ENCODE measurements at regions not wholly inside any gene's neighbourhood (a gene's known extent, or its start where the extent isn't known, plus 50 kb on each side); places are given as distances from the start of the nearest gene placed in this dataset.
"Not testable (repeated sequence)": the region's sequence is repeated elsewhere in the genome, so short reads cannot be mapped to it uniquely, and the experiment has no call there.

DNA sequence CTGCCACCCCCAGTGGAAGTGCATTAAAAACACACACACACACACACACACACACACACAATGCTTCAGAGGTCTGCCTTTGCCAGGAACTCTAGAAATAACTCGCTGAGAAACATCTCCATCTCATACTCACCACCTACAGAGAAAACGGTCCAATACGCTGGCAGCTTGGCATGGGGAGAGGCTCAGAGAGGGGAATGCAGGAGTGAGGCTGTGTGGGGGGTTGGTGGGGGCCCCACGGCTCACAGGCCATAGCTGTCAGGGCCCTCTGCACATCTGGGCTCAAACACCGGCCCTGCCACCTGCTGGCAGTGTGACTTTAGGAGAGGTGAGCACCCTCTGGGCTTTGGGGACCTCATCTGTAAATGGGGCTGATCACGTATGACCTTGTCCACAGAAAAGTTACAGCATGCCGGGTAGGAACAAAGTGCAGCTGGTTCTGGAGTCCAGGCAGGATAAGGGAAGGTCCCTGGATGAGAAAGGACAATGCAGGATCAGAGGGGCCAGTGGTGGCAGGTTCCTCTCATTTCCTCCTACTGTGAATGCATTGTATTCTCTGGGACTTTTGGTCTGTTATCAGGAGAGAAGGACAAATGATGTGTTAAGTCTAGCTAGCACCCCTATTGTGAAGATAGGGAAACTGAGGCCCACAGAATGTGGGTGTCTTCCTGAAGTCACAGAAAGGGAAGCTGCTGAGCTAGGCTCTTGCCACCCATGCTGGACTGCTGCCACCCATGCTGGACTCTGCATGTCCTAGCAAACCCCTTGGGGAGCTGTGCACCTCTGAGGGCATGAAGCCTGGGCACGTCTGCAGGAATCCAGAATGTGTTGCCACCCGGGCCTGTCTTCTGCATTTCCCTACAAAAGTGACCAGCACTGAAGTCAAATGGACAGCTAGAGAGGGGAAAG lies 404.6 kb downstream of the RPS24 start:
- Histone ChIP-seq H3K27ac (ENCODE audit: low read length) (no peak overlapping the region), H3K36me3 (ENCODE audit: control insufficient read depth, insufficient read depth, low read length) (no peaks in the 10 kb centered on the region), H3K9me3 (ENCODE audit: control insufficient read depth, insufficient read depth, low read length) (no peaks in the 10 kb centered on the region), H3K4me1 (ENCODE audit: control insufficient read depth, insufficient read depth, low read length) (no peaks in the 10 kb centered on the region), H3K27me3 (ENCODE audit: control insufficient read depth, insufficient read depth, low read length) (no peaks in the 10 kb centered on the region), H3K4me3 (ENCODE audit: low read length) (no peak overlapping the region)
- WGBS (ENCODE audit: insufficient coverage, insufficient read length), result no CpG with 5 or more reads among the region's 9 CpGs
- DNase-seq (ENCODE audit: low read depth, low spot score), result no peak

DNA sequence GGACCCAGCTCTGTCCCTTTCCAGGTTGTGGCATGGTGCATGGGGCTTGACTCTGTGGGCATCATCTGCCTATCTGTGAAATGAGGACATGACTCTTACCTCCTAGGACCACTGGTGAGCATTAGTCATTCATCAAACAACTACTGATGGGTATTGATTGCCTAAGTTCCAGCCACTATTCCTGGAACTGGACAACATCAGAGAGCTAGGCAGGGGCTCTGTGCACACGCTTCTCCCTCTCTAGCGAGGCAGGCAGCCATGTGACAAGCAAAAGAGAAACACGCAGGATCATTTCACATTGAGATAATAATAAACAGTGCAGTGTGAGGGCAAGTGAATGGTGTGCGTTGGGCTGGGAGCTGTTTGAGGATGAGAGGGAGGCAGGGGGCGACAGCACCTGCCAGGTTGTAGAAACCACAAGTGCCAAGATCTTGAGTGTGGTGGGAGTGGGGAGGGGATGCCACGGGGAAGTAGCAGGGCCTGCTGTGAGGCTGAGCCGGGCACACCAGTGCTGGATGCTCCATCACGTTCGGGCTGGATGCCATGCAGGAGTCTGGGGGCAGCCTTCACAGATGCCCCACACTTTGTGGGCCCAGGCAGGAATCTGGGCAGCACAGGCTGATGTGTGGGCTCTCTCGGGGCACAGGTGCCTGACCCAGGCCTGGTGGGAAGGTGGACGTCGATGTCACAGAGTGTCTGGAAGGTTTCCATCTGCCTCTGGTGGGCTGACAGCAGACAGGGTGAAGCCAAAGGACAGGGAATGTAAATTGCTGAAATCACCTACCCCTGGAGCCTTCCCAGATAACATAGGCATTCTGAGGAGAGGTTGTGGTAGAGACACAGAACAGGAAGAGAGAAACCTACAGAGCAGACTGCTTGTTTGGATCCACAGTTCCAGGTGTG lies 405.5 kb downstream of the RPS24 start:
- no CpG with 5 or more reads among the region's 12 CpGs for WGBS (ENCODE audit: insufficient coverage, insufficient read length)
- no peak for DNase-seq (ENCODE audit: low read depth, low spot score)
- Histone ChIP-seq H3K36me3 (ENCODE audit: control insufficient read depth, insufficient read depth, low read length) (no peaks in the 10 kb centered on the region), H3K9me3 (ENCODE audit: control insufficient read depth, insufficient read depth, low read length) (no peaks in the 10 kb centered on the region), H3K27me3 (ENCODE audit: control insufficient read depth, insufficient read depth, low read length) (no peaks in the 10 kb centered on the region), H3K4me1 (ENCODE audit: control insufficient read depth, insufficient read depth, low read length) (no peaks in the 10 kb centered on the region), H3K4me3 (ENCODE audit: low read length) (no peak overlapping the region), H3K27ac (ENCODE audit: low read length) (no peak overlapping the region)

DNA sequence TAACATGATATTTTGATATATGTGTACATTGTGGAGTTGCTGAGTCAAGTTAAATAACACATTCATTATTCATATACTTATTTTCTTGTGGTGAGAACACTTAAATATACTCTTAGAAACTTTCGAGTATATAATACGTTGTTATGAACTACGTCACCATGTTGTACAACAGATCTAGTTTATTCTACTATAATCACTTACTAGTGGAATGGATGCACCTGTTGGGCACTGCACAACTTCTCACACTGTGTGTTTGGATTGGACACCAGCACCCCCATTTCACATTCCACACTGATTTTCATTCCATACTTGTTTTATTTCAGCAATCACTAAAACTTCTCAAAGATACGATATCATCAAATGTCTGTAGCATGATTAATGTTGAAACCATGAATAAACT lies 407.3 kb downstream of the RPS24 start:
- Histone ChIP-seq H3K9me3 (ENCODE audit: control insufficient read depth, insufficient read depth, low read length) (no peaks in the 10 kb centered on the region), H3K36me3 (ENCODE audit: control insufficient read depth, insufficient read depth, low read length) (no peaks in the 10 kb centered on the region), H3K27me3 (ENCODE audit: control insufficient read depth, insufficient read depth, low read length) (no peaks in the 10 kb centered on the region), H3K4me1 (ENCODE audit: control insufficient read depth, insufficient read depth, low read length) (no peaks in the 10 kb centered on the region), H3K4me3 (ENCODE audit: low read length) (no peak overlapping the region), H3K27ac (ENCODE audit: low read length) (no peak overlapping the region)
- DNase-seq (ENCODE audit: low read depth, low spot score), result no peak
- WGBS (ENCODE audit: insufficient coverage, insufficient read length), result no CpG with 5 or more reads among the region's 4 CpGs

DNA sequence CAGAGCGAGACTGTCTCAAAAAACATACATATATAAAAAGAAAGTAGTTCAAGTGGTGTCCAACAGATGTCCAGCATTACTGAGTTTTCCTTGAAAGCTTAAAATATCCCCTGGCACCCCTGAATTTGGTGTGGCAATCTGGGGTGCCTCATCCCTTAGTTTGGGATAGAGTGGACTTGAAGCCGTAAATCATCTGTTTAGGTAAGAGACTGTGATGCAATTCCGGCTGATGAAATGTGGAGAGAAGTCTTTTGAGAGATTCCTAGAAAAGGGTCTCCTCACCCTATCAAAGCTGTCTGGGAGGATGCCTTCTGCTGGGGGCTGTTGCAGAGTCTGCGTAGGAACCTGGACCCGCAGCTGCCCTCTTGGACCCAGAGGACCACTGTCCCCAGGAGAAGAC lies 408.0 kb downstream of the RPS24 start:
- Histone ChIP-seq H3K9me3 (ENCODE audit: control insufficient read depth, insufficient read depth, low read length) (no peaks in the 10 kb centered on the region), H3K4me1 (ENCODE audit: control insufficient read depth, insufficient read depth, low read length) (no peaks in the 10 kb centered on the region), H3K27ac (ENCODE audit: low read length) (no peak overlapping the region), H3K27me3 (ENCODE audit: control insufficient read depth, insufficient read depth, low read length) (no peaks in the 10 kb centered on the region), H3K36me3 (ENCODE audit: control insufficient read depth, insufficient read depth, low read length) (no peaks in the 10 kb centered on the region), H3K4me3 (ENCODE audit: low read length) (no peak overlapping the region)
- WGBS (ENCODE audit: insufficient coverage, insufficient read length), result no CpG with 5 or more reads among the region's 5 CpGs
- DNase-seq (ENCODE audit: low read depth, low spot score), result no peak

DNA sequence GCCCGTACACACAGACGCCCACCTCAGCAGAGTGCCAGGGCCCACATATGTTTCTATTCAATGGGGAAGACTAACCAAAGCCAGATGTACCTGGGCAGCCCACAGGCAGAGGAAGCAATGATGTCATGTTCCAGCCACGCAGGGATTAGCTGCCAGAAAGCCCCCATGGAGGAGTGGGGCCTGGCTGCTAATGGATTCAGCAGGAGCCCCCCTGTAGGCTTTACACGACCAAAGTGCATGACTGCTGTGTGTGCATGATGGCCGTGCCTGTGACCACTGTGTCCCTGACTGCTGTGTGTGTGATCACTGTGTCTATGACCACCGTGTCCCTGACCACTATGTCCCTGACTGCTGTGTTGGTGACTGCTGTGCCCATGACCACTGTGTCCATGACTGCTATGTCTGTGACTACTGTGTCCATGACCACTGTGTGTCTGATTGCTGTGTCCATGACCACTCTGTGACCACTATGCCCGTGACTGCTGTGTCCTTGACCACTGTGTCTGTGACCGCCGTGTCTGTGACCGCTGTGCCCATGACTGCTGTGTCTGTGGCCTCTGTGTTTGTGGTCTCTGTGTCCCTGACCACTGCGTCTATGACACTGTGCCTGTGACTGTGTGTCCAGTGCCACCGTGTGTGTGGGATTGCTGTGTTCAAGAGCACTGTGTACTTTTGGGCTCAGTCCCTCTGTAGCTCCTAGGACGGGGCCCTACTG lies 409.3 kb downstream of the RPS24 start:
- Histone ChIP-seq H3K4me3 (ENCODE audit: low read length) (no peak overlapping the region), H3K27ac (ENCODE audit: low read length) (no peak overlapping the region), H3K4me1 (ENCODE audit: control insufficient read depth, insufficient read depth, low read length) (no peaks in the 10 kb centered on the region), H3K27me3 (ENCODE audit: control insufficient read depth, insufficient read depth, low read length) (no peaks in the 10 kb centered on the region), H3K9me3 (ENCODE audit: control insufficient read depth, insufficient read depth, low read length) (no peaks in the 10 kb centered on the region), H3K36me3 (ENCODE audit: control insufficient read depth, insufficient read depth, low read length) (no peaks in the 10 kb centered on the region)
- no peak for DNase-seq (ENCODE audit: low read depth, low spot score)
- no CpG with 5 or more reads among the region's 13 CpGs for WGBS (ENCODE audit: insufficient coverage, insufficient read length)

DNA sequence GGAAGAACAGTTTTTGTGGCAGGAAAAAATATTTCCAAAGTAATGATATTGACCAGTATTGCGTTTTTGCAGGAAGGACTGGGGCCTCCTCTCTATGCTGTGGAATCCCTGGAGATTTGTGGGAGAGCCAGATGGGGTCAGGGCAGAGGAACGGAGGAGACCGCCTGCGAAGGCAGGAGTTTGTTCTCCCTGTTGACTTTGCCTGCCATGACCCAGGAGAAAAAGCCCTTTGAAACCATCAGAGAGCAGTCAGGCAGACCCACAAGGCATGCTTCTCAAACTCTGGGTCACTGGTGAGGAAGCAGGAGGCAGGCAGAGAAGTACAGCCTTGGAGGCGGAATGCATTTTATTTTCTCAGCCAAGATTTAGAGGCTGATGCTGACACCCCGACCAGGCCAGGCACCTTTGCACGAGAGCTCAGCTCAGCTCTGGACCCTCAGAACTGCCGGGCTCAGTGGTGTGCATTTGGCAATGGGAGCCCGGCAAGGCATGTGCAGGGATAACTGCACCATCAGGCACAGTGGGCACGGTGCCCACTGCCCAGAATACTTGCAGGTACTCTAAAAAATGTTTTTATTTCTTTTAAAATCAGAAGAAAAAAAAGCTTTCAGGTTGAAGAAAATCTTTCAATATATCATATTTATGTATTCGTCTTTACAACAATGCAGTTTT lies 410.4 kb downstream of the RPS24 start:
- Histone ChIP-seq H3K27ac (ENCODE audit: low read length) (no peak overlapping the region), H3K27me3 (ENCODE audit: control insufficient read depth, insufficient read depth, low read length) (no peaks in the 10 kb centered on the region), H3K4me3 (ENCODE audit: low read length) (no peak overlapping the region), H3K9me3 (ENCODE audit: control insufficient read depth, insufficient read depth, low read length) (no peaks in the 10 kb centered on the region), H3K36me3 (ENCODE audit: control insufficient read depth, insufficient read depth, low read length) (no peaks in the 10 kb centered on the region), H3K4me1 (ENCODE audit: control insufficient read depth, insufficient read depth, low read length) (no peaks in the 10 kb centered on the region)
- no CpG with 5 or more reads among the region's 11 CpGs for WGBS (ENCODE audit: insufficient coverage, insufficient read length)
- DNase-seq (ENCODE audit: low read depth, low spot score), result no peak

DNA sequence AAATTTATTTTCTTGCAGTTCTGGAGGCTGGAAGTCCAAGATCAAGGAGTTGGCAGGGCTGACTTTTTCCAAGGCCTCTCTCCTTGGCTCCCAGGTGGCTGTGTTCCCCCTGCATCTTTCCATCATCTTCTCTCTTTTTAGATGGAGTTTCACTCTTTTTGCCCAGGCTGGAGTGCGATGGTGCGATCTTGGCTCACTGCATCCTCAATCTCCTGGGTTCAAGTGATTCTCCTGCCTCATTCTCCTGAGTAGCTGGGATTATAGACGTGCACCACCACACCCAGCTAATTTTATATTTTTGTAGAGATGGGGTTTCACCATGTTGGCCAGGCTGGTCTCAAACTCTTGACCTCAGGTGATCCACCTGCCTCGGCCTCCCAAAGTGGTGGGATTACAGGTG lies 411.1 kb downstream of the RPS24 start:
- DNase-seq (ENCODE audit: low read depth, low spot score), result not testable (repeated sequence)
- no CpG with 5 or more reads among the region's 4 CpGs for WGBS (ENCODE audit: insufficient coverage, insufficient read length)

DNA sequence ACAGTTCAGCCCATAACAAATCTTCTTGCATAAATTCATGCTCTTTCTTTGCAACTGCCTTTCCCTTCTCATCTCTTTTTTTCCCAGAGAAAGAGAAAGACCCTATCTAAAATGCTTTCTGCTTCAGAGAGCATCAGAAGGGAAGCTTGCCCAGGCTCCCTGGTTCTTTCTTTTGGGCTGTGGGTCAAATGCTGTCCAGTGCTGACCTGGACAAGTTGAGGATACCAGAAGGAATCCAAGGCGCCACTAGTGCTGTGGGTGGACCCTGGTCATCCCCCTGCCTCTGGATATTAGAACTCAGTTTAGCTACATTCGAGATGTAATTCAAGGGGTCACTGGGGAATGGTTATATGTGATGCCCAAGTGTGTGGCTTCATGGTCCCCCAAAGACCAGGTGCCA lies 411.6 kb downstream of the RPS24 start:
- no peak for DNase-seq (ENCODE audit: low read depth, low spot score)
- Histone ChIP-seq H3K9me3 (ENCODE audit: control insufficient read depth, insufficient read depth, low read length) (no peaks in the 10 kb centered on the region), H3K27ac (ENCODE audit: low read length) (no peak overlapping the region), H3K27me3 (ENCODE audit: control insufficient read depth, insufficient read depth, low read length) (no peaks in the 10 kb centered on the region), H3K4me3 (ENCODE audit: low read length) (no peak overlapping the region), H3K36me3 (ENCODE audit: control insufficient read depth, insufficient read depth, low read length) (no peaks in the 10 kb centered on the region), H3K4me1 (ENCODE audit: control insufficient read depth, insufficient read depth, low read length) (no peaks in the 10 kb centered on the region)
- WGBS (ENCODE audit: insufficient coverage, insufficient read length), result no CpG with 5 or more reads among the region's 2 CpGs

More for the DNA sequence above, 411.1 kb downstream of the RPS24 start:
- not testable (repeated sequence) for H3K4me3 ChIP-seq (ENCODE audit: low read length); H3K27ac ChIP-seq (ENCODE audit: low read length); H3K27me3 ChIP-seq (ENCODE audit: control insufficient read depth, insufficient read depth, low read length); H3K36me3 ChIP-seq (ENCODE audit: control insufficient read depth, insufficient read depth, low read length); H3K9me3 ChIP-seq (ENCODE audit: control insufficient read depth, insufficient read depth, low read length); H3K4me1 ChIP-seq (ENCODE audit: control insufficient read depth, insufficient read depth, low read length)

DNA sequence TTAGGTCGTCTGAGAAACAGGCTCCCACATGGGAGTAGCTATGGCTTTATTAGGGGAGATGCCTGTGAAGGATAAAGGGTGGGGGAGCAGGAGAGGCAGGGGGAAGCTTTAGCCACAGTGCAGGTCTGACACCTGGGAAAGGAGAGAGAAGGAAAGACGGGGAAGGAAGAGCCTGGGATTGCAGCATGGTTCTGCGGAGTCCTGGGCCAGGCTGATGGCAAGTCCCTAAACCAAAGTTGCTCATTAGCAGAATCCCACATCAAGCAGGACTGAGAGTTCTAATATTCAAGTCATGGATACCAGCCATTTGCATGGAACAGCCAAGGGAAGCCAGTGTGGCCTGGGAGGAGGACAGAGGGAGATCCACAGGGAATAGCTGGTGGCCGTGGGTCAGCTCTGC lies 414.8 kb downstream of the RPS24 start:
- DNase-seq (ENCODE audit: low read depth, low spot score), result no peak
- no CpG with 5 or more reads among the region's 4 CpGs for WGBS (ENCODE audit: insufficient coverage, insufficient read length)
- H3K36me3 ChIP-seq (ENCODE audit: control insufficient read depth, insufficient read depth, low read length), result no peaks in the 10 kb centered on the region

DNA sequence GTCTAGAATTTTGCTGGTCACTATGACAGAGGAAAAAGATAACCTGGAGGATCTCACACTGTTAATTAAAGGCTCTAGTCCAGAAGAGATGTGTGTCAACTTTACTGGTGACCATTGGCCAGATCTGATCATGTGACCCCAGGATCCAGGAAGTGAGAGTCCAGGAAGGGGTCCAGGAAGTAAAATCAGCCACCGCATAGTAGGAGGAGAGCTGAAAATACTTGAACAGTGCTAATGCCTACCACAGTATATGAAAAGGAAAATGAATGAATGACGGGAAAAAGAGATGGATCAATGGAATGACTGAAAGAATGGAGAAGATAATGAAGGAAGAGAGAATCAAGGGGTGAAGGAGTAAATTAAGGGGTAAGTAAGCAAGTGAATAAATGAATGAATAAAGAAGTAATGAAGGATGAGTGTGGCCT lies 415.3 kb downstream of the RPS24 start:
- no peaks in the 10 kb centered on the region for H3K36me3 ChIP-seq (ENCODE audit: control insufficient read depth, insufficient read depth, low read length)
- H3K27ac ChIP-seq (ENCODE audit: low read length), result no peak overlapping the region
- DNase-seq (ENCODE audit: low read depth, low spot score), result no peak

More for the DNA sequence above, 414.8 kb downstream of the RPS24 start:
- no peaks in the 10 kb centered on the region for H3K27me3 ChIP-seq (ENCODE audit: control insufficient read depth, insufficient read depth, low read length)
- H3K9me3 ChIP-seq (ENCODE audit: control insufficient read depth, insufficient read depth, low read length), result no peaks in the 10 kb centered on the region
- H3K27ac ChIP-seq (ENCODE audit: low read length), result no peak overlapping the region
- no peak overlapping the region for H3K4me3 ChIP-seq (ENCODE audit: low read length)
- no peaks in the 10 kb centered on the region for H3K4me1 ChIP-seq (ENCODE audit: control insufficient read depth, insufficient read depth, low read length)

More for the DNA sequence above, 415.3 kb downstream of the RPS24 start:
- no peak overlapping the region for H3K4me3 ChIP-seq (ENCODE audit: low read length)
- no peaks in the 10 kb centered on the region for H3K9me3 ChIP-seq (ENCODE audit: control insufficient read depth, insufficient read depth, low read length)
- WGBS (ENCODE audit: insufficient coverage, insufficient read length), result 100% methylated on average over 1 of the region's 2 CpGs
- H3K4me1 ChIP-seq (ENCODE audit: control insufficient read depth, insufficient read depth, low read length), result no peaks in the 10 kb centered on the region
- H3K27me3 ChIP-seq (ENCODE audit: control insufficient read depth, insufficient read depth, low read length), result no peaks in the 10 kb centered on the region
